HEK293T (cell line): ENCODE measurements at regions not wholly inside any gene's neighbourhood (a gene's known extent, or its start where the extent isn't known, plus 50 kb on each side); places are given as distances from the start of the nearest gene placed in this dataset.
"Not testable (repeated sequence)": the region's sequence is repeated elsewhere in the genome, so short reads cannot be mapped to it uniquely, and the experiment has no call there.

ENCODE experiments used
- CTCF ChIA-PET: fragments of 350-600 bp; formaldehyde crosslinking; extraction: SDS; loops from one replicate; lab custom pipeline; 2021; ENCODE audit warnings: antibody characterized with exemption, inconsistent platforms; lab: Yijun Ruan, JAX
- POLR2A ChIA-PET: fragments of 350-600 bp; formaldehyde crosslinking; extraction: SDS; loops from one replicate; lab custom pipeline; 2020; ENCODE audit warnings: antibody characterized with exemption, inconsistent platforms; lab: Yijun Ruan, JAX
- DNase-seq: peaks from one replicate; pipeline ENCODE4 v3.0.0; 2012; ENCODE audit warnings: mixed read lengths; ENCODE audit errors: extremely low spot score
- ARNT ChIP-seq: fragments of 450-650 bp; IDR thresholded peaks from 2 replicates; pipeline ENCODE4 v1.6.1; 2017; ENCODE audit warnings: mild to moderate bottlenecking
- BHLHE40 ChIP-seq: fragments of 450-650 bp; IDR thresholded peaks from 2 replicates; pipeline ENCODE4 v1.6.1; 2016; ENCODE audit warnings: mild to moderate bottlenecking, moderate library complexity, borderline replicate concordance
- CTBP1 ChIP-seq: fragments of 450-650 bp; IDR thresholded peaks from 2 replicates; pipeline ENCODE4 v1.6.1; 2016; ENCODE audit warnings: borderline replicate concordance
- ELF4 ChIP-seq: fragments of 450-650 bp; IDR thresholded peaks from 2 replicates; pipeline ENCODE4 v1.6.1; 2017; ENCODE audit warnings: antibody characterized with exemption
- FOXA1 ChIP-seq: fragments of 450-650 bp; IDR thresholded peaks from 2 replicates; pipeline ENCODE4 v1.6.1; 2016; ENCODE audit warnings: mild to moderate bottlenecking
- FOXK2 ChIP-seq: fragments of 450-650 bp; IDR thresholded peaks from 2 replicates; pipeline ENCODE4 v1.6.1; 2016; ENCODE audit warnings: mild to moderate bottlenecking
- FOXM1 ChIP-seq: fragments of 450-650 bp; IDR thresholded peaks from 2 replicates; pipeline ENCODE4 v1.6.1; 2017; ENCODE audit warnings: mild to moderate bottlenecking, borderline replicate concordance
- HDGF ChIP-seq: fragments of 450-650 bp; IDR thresholded peaks from 2 replicates; pipeline ENCODE4 v1.6.1; 2017; ENCODE audit warnings: antibody characterized with exemption, borderline replicate concordance
- L3MBTL2 ChIP-seq: fragments of 450-650 bp; conservative IDR thresholded peaks from 2 replicates; pipeline ENCODE4 v1.6.1; 2016; ENCODE audit warnings: mild to moderate bottlenecking
- LEF1 ChIP-seq: fragments of 450-650 bp; IDR thresholded peaks from 2 replicates; pipeline ENCODE4 v1.6.1; 2017; ENCODE audit warnings: mild to moderate bottlenecking, borderline replicate concordance
- NFRKB ChIP-seq: fragments of 450-650 bp; IDR thresholded peaks from 2 replicates; pipeline ENCODE4 v1.6.1; 2016; ENCODE audit warnings: mild to moderate bottlenecking, moderate library complexity
- PKNOX1 ChIP-seq: fragments of 450-650 bp; IDR thresholded peaks from 2 replicates; pipeline ENCODE4 v1.6.1; 2016
- SP1 ChIP-seq: fragments of 450-650 bp; IDR thresholded peaks from 2 replicates; pipeline ENCODE4 v1.6.1; 2017
- SUZ12 ChIP-seq: fragments of 450-650 bp; IDR thresholded peaks from 2 replicates; pipeline ENCODE4 v1.6.1; 2016; ENCODE audit warnings: mild to moderate bottlenecking
- TARDBP ChIP-seq: fragments of 450-650 bp; IDR thresholded peaks from 2 replicates; pipeline ENCODE4 v1.6.1; 2016
- ZNF384 ChIP-seq: fragments of 450-650 bp; IDR thresholded peaks from 2 replicates; pipeline ENCODE4 v1.6.1; 2016

- no peak for TF ChIP-seq CTBP1
- no peak for TF ChIP-seq HDGF
- no peak for TF ChIP-seq NFRKB
- TF ChIP-seq TARDBP: no peak
- TF ChIP-seq FOXA1: no peak
- TF ChIP-seq ARNT: no peak
- no peak for TF ChIP-seq L3MBTL2
- no peak for TF ChIP-seq SP1
- no peak for TF ChIP-seq LEF1
- no peak for TF ChIP-seq PKNOX1
- no peak for TF ChIP-seq FOXM1
- CTCF ChIA-PET: interaction anchor here (0.7 kb wide), 1 partner anchor 205 kb away, joined by 3 read pairs; no protein-coding TSS in a partner anchor
- POLR2A ChIA-PET: no interaction called here
- DNase-seq: no peak
Measured at GRCh38 chrX:46200413-46200812, 344.8 kb downstream of the ZNF674 start.

GRCh38 chrX:46198858-46199257 is 346.4 kb downstream of the ZNF674 start:
- ChIA-PET POLR2A (no interaction called here), CTCF (no interaction called here)
- TF ChIP-seq FOXM1: no peak
- no peak for TF ChIP-seq L3MBTL2
- no peak for TF ChIP-seq HDGF
- TF ChIP-seq FOXK2: no peak
- TF ChIP-seq ZNF384: no peak
- no peak for TF ChIP-seq SP1
- no peak for TF ChIP-seq FOXA1
- no peak for TF ChIP-seq LEF1
- no peak for TF ChIP-seq ARNT
- no peak for TF ChIP-seq ELF4
- TF ChIP-seq BHLHE40: no peak
- no peak for TF ChIP-seq CTBP1
- no peak for TF ChIP-seq PKNOX1
- no peak for TF ChIP-seq TARDBP
- no peak for TF ChIP-seq SUZ12
- no peak for TF ChIP-seq NFRKB
- no peak for DNase-seq

- DNase-seq, CTCF ChIA-PET, POLR2A ChIA-PET: not testable (repeated sequence)
Measured at GRCh38 chrX:46186811-46187106, 358.5 kb downstream of the ZNF674 start.

GRCh38 chrX:46185923-46186810 is 359.1 kb downstream of the ZNF674 start:
- TF ChIP-seq PKNOX1 (no peak), FOXM1 (no peak), SP1 (no peak), ELF4 (no peak), NFRKB (no peak), BHLHE40 (no peak), FOXK2 (no peak), SUZ12 (no peak), ZNF384 (no peak), CTBP1 (no peak), TARDBP (no peak)
- no peak for DNase-seq
- POLR2A ChIA-PET: no interaction called here
- CTCF ChIA-PET: no interaction called here

GRCh38 chrX:46184749-46185148 is 360.5 kb downstream of the ZNF674 start:
- ChIA-PET CTCF (no interaction called here), POLR2A (no interaction called here)
- no peak for DNase-seq
- no peak for TF ChIP-seq L3MBTL2
- no peak for TF ChIP-seq CTBP1
- no peak for TF ChIP-seq ARNT
- no peak for TF ChIP-seq FOXK2
- TF ChIP-seq SP1: no peak
- TF ChIP-seq FOXA1: no peak
- no peak for TF ChIP-seq BHLHE40
- TF ChIP-seq HDGF: no peak
- TF ChIP-seq PKNOX1: no peak
- no peak for TF ChIP-seq ELF4
- no peak for TF ChIP-seq FOXM1
- no peak for TF ChIP-seq TARDBP

- CTCF ChIA-PET: interaction anchor here (0.7 kb wide), 1 partner anchor 665 kb away, joined by 3 read pairs; no protein-coding TSS in a partner anchor
- DNase-seq: no peak
- POLR2A ChIA-PET: no interaction called here
- TF ChIP-seq LEF1 (no peak), SUZ12 (no peak), PKNOX1 (no peak), FOXM1 (no peak), ARNT (no peak), FOXK2 (no peak), ZNF384 (no peak), FOXA1 (no peak), BHLHE40 (no peak), ELF4 (no peak), L3MBTL2 (no peak), HDGF (no peak)
Measured at GRCh38 chrX:46180258-46180687, 364.9 kb downstream of the ZNF674 start.
